HFF-Myc (cell line): ENCODE measurements at regions not wholly inside any gene's neighbourhood (a gene's known extent, or its start where the extent isn't known, plus 50 kb on each side); places are given as distances from the start of the nearest gene placed in this dataset.
A peak's percentile ranks its signal among the peaks of the same experiment; 100 is the strongest.

ENCODE experiments used
- DNase-seq: peaks from one replicate; pipeline ENCODE4 v3.0.0-alpha.2; 2011; ENCODE audit warnings: low read depth; ENCODE audit errors: extremely low read depth
- H3K4me3 ChIP-seq: replicated peaks from 2 replicates; pipeline ENCODE4 v1.5.1; 2011; ENCODE audit warnings: low read depth, mild to moderate bottlenecking, control low read depth, low read length
- TF ChIP-seq, protein P1 (sequence below): IDR thresholded peaks from 2 replicates; pipeline ENCODE4 v1.5.1; 2012; ENCODE audit warnings: mild to moderate bottlenecking, low read depth, low read length, control low read depth; ENCODE audit errors: missing control alignments

- no peak for DNase-seq
- H3K4me3 ChIP-seq, result no peak overlapping the region
- TF ChIP-seq, protein P1, sequence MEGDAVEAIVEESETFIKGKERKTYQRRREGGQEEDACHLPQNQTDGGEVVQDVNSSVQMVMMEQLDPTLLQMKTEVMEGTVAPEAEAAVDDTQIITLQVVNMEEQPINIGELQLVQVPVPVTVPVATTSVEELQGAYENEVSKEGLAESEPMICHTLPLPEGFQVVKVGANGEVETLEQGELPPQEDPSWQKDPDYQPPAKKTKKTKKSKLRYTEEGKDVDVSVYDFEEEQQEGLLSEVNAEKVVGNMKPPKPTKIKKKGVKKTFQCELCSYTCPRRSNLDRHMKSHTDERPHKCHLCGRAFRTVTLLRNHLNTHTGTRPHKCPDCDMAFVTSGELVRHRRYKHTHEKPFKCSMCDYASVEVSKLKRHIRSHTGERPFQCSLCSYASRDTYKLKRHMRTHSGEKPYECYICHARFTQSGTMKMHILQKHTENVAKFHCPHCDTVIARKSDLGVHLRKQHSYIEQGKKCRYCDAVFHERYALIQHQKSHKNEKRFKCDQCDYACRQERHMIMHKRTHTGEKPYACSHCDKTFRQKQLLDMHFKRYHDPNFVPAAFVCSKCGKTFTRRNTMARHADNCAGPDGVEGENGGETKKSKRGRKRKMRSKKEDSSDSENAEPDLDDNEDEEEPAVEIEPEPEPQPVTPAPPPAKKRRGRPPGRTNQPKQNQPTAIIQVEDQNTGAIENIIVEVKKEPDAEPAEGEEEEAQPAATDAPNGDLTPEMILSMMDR, result no peak
Observed at GRCh38 chr18:73636355-73636754, 511.3 kb downstream of the FBXO15 start.

DNA sequence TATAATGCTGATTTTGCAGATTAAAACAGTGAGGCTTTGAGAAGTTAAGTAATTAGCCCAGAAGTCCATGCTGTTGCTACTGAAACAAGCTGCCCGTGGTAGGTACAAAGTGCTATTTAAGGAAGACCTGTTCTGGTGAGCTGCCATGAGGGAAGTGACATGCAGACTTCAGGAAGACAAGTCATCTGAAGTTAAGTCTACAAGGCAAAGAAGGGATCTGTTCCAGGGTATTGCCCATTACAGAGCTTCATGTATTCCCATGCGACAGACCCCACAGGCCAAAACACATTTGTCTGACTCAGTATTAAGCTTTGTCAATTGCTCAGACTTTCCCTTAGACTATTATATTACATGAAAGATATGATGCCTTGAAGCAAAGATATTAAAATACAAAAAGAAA, 520.8 kb downstream of the FBXO15 start:
- TF ChIP-seq, protein P1, result no peak
- no peak overlapping the region for H3K4me3 ChIP-seq
- no peak for DNase-seq

DNA sequence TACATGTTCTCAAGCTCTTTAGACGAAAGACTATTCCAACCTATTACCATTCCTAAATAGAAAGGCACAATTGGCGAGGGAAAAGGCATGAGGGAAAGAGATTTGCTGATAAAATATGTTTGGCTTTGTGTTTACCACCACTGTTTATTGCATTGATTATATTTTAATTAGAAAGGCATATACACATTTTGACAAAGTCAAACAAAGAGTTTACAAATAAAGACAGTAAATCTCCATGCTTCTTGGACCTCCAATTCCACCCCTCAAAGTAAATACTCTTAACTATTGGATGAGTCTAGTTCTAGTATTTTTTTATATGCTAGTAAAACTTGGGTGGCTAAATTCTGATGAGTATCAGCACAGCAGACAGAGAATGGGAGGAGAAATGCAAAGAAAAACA, 521.4 kb downstream of the FBXO15 start:
- TF ChIP-seq, protein P1, result no peak
- no peak for DNase-seq
- no peak overlapping the region for H3K4me3 ChIP-seq

- no peak overlapping the region for H3K4me3 ChIP-seq
- TF ChIP-seq, protein P1, result no peak
- no peak for DNase-seq
Observed at GRCh38 chr18:73621091-73621490, 526.5 kb downstream of the FBXO15 start.

DNA sequence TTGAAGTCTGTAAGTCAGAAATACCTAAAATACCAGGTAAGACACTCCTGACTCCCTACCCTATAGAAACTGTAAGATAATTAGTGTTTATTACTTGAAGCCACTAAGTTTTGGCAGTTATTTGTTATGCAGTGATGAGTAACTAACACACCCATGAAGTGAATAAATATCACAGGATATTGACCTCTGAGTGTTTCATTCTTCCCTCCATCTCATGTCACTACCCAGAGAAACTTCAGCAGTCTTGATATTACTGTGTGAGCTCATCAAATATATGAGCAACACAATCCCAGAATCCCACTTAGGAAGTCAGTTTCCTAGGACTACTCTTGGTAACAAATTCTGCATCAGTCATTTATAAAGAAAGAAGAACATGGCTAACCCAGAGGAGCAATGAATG, 529.7 kb downstream of the FBXO15 start:
- no peak overlapping the region for H3K4me3 ChIP-seq
- no peak for DNase-seq
- TF ChIP-seq, protein P1, result no peak

DNA sequence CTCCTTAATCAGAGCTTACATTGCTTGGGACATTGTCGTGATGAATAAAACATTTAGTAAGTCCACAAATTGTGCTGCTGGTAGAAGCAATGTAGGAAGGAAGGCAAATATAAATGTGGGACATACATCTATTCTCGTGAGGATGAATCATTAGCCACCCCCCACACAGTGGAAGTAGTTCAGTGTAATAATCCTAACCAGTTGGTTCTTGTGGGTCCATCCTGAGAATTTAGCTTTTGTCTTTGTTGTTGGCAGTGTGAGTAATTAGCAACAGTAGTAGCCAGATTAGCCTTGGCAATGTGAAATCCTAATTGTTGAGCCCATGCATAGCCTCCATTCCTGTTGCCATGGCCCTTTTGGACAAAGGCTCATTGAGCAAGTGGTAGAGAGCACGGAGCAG, 532.1 kb downstream of the FBXO15 start:
- no peak for DNase-seq
- TF ChIP-seq, protein P1, result no peak
- no peak overlapping the region for H3K4me3 ChIP-seq

GRCh38 chr18:73614812-73615211, 532.8 kb downstream of the FBXO15 start:
- H3K4me3 ChIP-seq, result no peak overlapping the region
- peak; percentile 45 for DNase-seq
- TF ChIP-seq, protein P1, result no peak
